Stomach (tissue), 4 donors: ENCODE measurements at regions not wholly inside any gene's neighbourhood (a gene's known extent, or its start where the extent isn't known, plus 50 kb on each side); places are given as distances from the start of the nearest gene placed in this dataset.

Experiments
- EP300 ChIP-seq: sonication (generic); formaldehyde crosslinking; IDR thresholded peaks from one replicate; pipeline ENCODE4 v1.6.1; 2017; ENCODE audit warnings: antibody characterized with exemption
- POLR2AphosphoS5 ChIP-seq, 3 donors: sonication (generic); formaldehyde crosslinking; IDR thresholded peaks; one replicate each; pipeline ENCODE4 v1.6.1; 2016; ENCODE audit warnings: antibody characterized with exemption in 3 of 3
- TF ChIP-seq, protein P1 (sequence below), 7 experiments: fragments of 450-650 bp in 4 of 7; fragments of 200-600 bp in 3 of 7; sonication (generic) in 3 of 7; IDR thresholded peaks; one replicate each; pipeline ENCODE4 v1.5.1; 2016 to 2019; ENCODE audit warnings: antibody characterized with exemption in 7 of 7, control low read depth in 2 of 7, mild to moderate bottlenecking in 1 of 7

GRCh38 chr4:25494166-25494565, 117.1 kb downstream of the ANAPC4 start:
- no peak for TF ChIP-seq POLR2AphosphoS5 (IDR thresholded peaks at IDR 0.05)
- TF ChIP-seq, protein P1, sequence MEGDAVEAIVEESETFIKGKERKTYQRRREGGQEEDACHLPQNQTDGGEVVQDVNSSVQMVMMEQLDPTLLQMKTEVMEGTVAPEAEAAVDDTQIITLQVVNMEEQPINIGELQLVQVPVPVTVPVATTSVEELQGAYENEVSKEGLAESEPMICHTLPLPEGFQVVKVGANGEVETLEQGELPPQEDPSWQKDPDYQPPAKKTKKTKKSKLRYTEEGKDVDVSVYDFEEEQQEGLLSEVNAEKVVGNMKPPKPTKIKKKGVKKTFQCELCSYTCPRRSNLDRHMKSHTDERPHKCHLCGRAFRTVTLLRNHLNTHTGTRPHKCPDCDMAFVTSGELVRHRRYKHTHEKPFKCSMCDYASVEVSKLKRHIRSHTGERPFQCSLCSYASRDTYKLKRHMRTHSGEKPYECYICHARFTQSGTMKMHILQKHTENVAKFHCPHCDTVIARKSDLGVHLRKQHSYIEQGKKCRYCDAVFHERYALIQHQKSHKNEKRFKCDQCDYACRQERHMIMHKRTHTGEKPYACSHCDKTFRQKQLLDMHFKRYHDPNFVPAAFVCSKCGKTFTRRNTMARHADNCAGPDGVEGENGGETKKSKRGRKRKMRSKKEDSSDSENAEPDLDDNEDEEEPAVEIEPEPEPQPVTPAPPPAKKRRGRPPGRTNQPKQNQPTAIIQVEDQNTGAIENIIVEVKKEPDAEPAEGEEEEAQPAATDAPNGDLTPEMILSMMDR (IDR thresholded peaks at IDR 0.05): no peak
- TF ChIP-seq EP300: no peak
